Transverse colon (tissue), 4 donors: ENCODE measurements at regions not wholly inside any gene's neighbourhood (a gene's known extent, or its start where the extent isn't known, plus 50 kb on each side); places are given as distances from the start of the nearest gene placed in this dataset.

Experiments used
- DNase-seq: peaks from one replicate; pipeline ENCODE4 v3.0.0-alpha.2; 2019
- H3K27ac ChIP-seq, 4 donors: fragments of 200-600 bp; sonication (generic); 2 replicates each; pipeline ENCODE4 v1.5.1; 2016 to 2018; ENCODE audit warnings: inconsistent platforms in 4 of 4
- H3K27me3 ChIP-seq: fragments of 200-600 bp; sonication (generic); 2 replicates; pipeline ENCODE4 v1.5.1; 2017; ENCODE audit warnings: inconsistent platforms
- H3K36me3 ChIP-seq, 4 donors: fragments of 200-600 bp; sonication (generic); 2 replicates each; pipeline ENCODE4 v1.5.1; 2017 to 2019; ENCODE audit warnings: inconsistent platforms in 4 of 4
- H3K4me1 ChIP-seq, 4 donors: fragments of 200-600 bp; sonication (generic); 2 replicates each; pipeline ENCODE4 v1.5.1; 2017 to 2020; ENCODE audit warnings: inconsistent platforms in 4 of 4
- H3K4me3 ChIP-seq, 4 donors: fragments of 200-600 bp; sonication (generic); 1 replicate in 1 of 4; 2 replicates in 3 of 4; pipeline versions ENCODE4 v1.5.1 to v1.6.1; 2017 to 2019; ENCODE audit warnings: inconsistent platforms in 4 of 4
- H3K9me3 ChIP-seq, 2 donors: fragments of 200-600 bp; sonication (generic); 2 replicates each; pipeline ENCODE4 v1.5.1; 2017 to 2019; ENCODE audit warnings: inconsistent platforms in 2 of 2
- EP300 ChIP-seq: sonication (generic); formaldehyde crosslinking; IDR thresholded peaks from one replicate; pipeline ENCODE4 v1.6.1; 2017; ENCODE audit warnings: antibody characterized with exemption, low read depth
- POLR2A ChIP-seq: fragments of 450-650 bp; IDR thresholded peaks from one replicate; pipeline ENCODE4 v1.6.1; 2016; ENCODE audit warnings: antibody characterized with exemption, mild to moderate bottlenecking, moderate library complexity
- POLR2AphosphoS5 ChIP-seq, 3 donors: sonication (generic); formaldehyde crosslinking; IDR thresholded peaks; one replicate each; pipeline ENCODE4 v1.6.1; 2016; ENCODE audit warnings: antibody characterized with exemption in 3 of 3
- WGBS, 2 donors: methylation state at CpG; one replicate each; pipeline ENCODE4 v1.1.5; 2018; ENCODE audit warnings: low coverage in 1 of 2; 5-methylcytosine and 5-hydroxymethylcytosine counted together
- in situ Hi-C, 4 donors: fragments of 200-750 bp; cut with MboI; loops; one replicate each; pipeline versions ENCODE4 v1.15.0 to v1.15.1; 2017; ENCODE audit warnings: low sequenced_read_pairs in 3 of 4, low pct_ligation_motif_present in 1 of 4, low pct_unique_long_range_greater_than_20kb in 1 of 4
- intact Hi-C: fragments of 100-400 bp; cut with DNase I; formaldehyde crosslinking; loops from one replicate; pipeline ENCODE4 v1.15.1; 2023; ENCODE audit warnings: low total_unique reads
- TF ChIP-seq, protein P1 (sequence below), 5 experiments: fragments of 200-600 bp in 3 of 5; fragments of 450-650 bp in 2 of 5; sonication (generic) in 3 of 5; IDR thresholded peaks; 1 replicate in 2 of 5; 2 replicates in 3 of 5; pipeline ENCODE4 v1.5.1; 2016 to 2017; ENCODE audit warnings: antibody characterized with exemption in 5 of 5, inconsistent platforms in 3 of 5, mild to moderate bottlenecking in 2 of 5, moderate library complexity in 1 of 5

GRCh38 chr10:28139138-28139537 lies 140.3 kb upstream of the ODAD2 start:
- Histone ChIP-seq H3K9me3 (peaks cover 8 to 13% of the 10 kb centered on the region in 2 donors), H3K4me3 (no peak overlapping the region), H3K27me3 (no peaks in the 10 kb centered on the region), H3K4me1 (no peaks in the 10 kb centered on the region), H3K27ac (no peak overlapping the region), H3K36me3 (peaks cover 0 to 3% (median under 1%) of the 10 kb centered on the region in 4 donors)
- no peak for DNase-seq
- 75 to 91% methylated on average over 1 to 2 of the region's 2 CpGs for WGBS, 2 donors
- TF ChIP-seq, protein P1, sequence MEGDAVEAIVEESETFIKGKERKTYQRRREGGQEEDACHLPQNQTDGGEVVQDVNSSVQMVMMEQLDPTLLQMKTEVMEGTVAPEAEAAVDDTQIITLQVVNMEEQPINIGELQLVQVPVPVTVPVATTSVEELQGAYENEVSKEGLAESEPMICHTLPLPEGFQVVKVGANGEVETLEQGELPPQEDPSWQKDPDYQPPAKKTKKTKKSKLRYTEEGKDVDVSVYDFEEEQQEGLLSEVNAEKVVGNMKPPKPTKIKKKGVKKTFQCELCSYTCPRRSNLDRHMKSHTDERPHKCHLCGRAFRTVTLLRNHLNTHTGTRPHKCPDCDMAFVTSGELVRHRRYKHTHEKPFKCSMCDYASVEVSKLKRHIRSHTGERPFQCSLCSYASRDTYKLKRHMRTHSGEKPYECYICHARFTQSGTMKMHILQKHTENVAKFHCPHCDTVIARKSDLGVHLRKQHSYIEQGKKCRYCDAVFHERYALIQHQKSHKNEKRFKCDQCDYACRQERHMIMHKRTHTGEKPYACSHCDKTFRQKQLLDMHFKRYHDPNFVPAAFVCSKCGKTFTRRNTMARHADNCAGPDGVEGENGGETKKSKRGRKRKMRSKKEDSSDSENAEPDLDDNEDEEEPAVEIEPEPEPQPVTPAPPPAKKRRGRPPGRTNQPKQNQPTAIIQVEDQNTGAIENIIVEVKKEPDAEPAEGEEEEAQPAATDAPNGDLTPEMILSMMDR (IDR thresholded peaks at IDR 0.05) = no peak
- in situ Hi-C loops = no loop called here
- intact Hi-C loops = no loop called here

DNA sequence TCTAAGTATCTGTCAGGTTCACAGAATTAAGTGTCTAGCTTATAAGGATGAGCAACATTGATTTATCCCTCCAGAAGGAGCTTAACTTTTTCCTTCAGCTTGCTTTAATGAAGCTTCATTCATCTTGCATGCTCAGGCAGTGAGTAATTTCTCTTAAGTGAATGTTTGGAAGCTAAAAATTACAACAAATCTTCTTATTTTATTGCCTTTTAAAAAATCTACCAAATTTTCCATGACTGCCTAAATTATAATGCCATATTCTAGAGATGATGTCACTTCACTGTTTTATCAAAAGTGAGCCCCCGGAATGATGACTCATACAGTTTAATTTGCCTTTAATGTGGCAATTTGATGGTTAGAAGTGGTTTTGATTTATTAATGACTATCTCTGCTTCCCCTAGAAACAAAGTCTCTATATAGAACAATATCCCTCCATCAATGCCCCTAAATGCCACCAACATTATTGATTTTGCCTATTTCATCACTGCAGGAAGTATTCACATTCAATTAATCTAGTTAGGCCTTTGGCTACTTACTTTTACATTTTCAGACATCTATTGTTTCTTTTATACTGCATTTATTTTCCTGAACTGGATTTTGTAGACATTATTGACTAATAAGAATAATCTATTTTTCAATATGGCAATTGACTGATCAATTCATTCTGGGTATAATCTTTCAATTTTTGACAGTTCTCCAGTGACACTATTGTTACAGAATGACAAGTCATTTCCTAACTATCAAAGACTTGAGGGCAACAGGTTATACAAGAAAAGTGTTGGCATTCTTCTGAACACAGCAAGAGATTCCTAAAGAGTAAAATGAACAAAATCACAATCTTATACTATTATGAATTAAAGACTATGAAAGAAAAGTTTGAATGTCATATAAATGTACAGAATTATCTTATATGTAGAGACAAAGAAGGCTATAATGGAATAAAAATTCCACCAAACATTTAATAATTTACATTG lies 139.3 kb upstream of the ODAD2 start:
- Histone ChIP-seq H3K27ac (no peak overlapping the region), H3K27me3 (no peaks in the 10 kb centered on the region), H3K4me1 (no peaks in the 10 kb centered on the region), H3K36me3 (peaks cover 0 to 3% (median under 1%) of the 10 kb centered on the region in 4 donors), H3K4me3 (no peak overlapping the region), H3K9me3 (peaks cover 8 to 13% of the 10 kb centered on the region in 2 donors)
- DNase-seq = no peak
- intact Hi-C loops (no loop called here), in situ Hi-C loops (no loop called here)
- WGBS, 2 donors = 54 to 75% methylated on average over 1 of the region's 1 CpG
- TF ChIP-seq EP300 = no peak
- TF ChIP-seq POLR2AphosphoS5 (IDR thresholded peaks at IDR 0.05) = no peak
- TF ChIP-seq, protein P1 (IDR thresholded peaks at IDR 0.05) = no peak
- no peak for TF ChIP-seq POLR2A

DNA sequence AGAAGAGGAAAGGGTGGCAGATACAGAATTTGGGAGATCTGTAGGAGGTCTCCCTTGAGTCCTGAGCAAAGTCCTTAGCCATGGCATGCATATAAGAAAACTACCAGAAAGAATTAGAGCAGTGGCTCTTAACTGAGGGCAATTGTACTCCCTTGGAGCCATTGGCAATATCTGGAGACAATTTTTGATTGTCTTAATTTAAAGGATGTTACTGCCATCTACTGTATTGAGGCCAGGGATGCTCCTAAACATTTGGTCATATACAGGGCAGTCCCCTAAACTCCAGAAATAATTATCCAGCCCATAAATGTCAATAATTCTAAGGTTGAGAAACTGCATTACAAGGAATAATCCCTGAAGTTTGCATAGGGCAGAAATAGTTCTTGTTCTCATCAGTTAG lies 136.4 kb upstream of the ODAD2 start:
- in situ Hi-C loops = no loop called here
- no peak for DNase-seq
- TF ChIP-seq EP300 = no peak
- no peak for TF ChIP-seq POLR2A
- TF ChIP-seq, protein P1 (IDR thresholded peaks at IDR 0.05) = no peak
- no peak for TF ChIP-seq POLR2AphosphoS5 (IDR thresholded peaks at IDR 0.05)
- Histone ChIP-seq H3K9me3 (peaks cover 8 to 13% of the 10 kb centered on the region in 2 donors), H3K36me3 (peaks cover 0 to 1% (median 0%) of the 10 kb centered on the region in 4 donors), H3K4me3 (no peak overlapping the region), H3K4me1 (no peaks in the 10 kb centered on the region), H3K27ac (no peak overlapping the region), H3K27me3 (no peaks in the 10 kb centered on the region)
- intact Hi-C loops = no loop called here

GRCh38 chr10:28130267-28130666 lies 131.4 kb upstream of the ODAD2 start:
- H3K9me3 ChIP-seq = no peaks in the 10 kb centered on the region
- no peak overlapping the region for H3K4me3 ChIP-seq
- H3K36me3 ChIP-seq = no peaks in the 10 kb centered on the region
- no peak for DNase-seq
- intact Hi-C loops (no loop called here), in situ Hi-C loops (no loop called here)
- 68 to 69% methylated on average over 3 of the region's 3 CpGs for WGBS, 2 donors
- H3K4me1 ChIP-seq = peaks cover 0 to 6% (median 0%) of the 10 kb centered on the region in 4 donors
- no peak overlapping the region for H3K27ac ChIP-seq
- no peaks in the 10 kb centered on the region for H3K27me3 ChIP-seq
- TF ChIP-seq EP300 = no peak
- TF ChIP-seq, protein P1 (IDR thresholded peaks at IDR 0.05) = no peak
- no peak for TF ChIP-seq POLR2A
- no peak for TF ChIP-seq POLR2AphosphoS5 (IDR thresholded peaks at IDR 0.05)
